GM19463 (cell line): ENCODE measurements at regions not wholly inside any gene's neighbourhood (a gene's known extent, or its start where the extent isn't known, plus 50 kb on each side); places are given as distances from the start of the nearest gene placed in this dataset.

Experiments
- ATAC-seq: cut with Tn5 transposase; IDR thresholded peaks from one replicate; pipeline ENCODE4 v1.9.1; 2021; ENCODE audit warnings: mild to moderate bottlenecking, moderate library complexity; ENCODE audit not compliant: unreplicated experiment

DNA sequence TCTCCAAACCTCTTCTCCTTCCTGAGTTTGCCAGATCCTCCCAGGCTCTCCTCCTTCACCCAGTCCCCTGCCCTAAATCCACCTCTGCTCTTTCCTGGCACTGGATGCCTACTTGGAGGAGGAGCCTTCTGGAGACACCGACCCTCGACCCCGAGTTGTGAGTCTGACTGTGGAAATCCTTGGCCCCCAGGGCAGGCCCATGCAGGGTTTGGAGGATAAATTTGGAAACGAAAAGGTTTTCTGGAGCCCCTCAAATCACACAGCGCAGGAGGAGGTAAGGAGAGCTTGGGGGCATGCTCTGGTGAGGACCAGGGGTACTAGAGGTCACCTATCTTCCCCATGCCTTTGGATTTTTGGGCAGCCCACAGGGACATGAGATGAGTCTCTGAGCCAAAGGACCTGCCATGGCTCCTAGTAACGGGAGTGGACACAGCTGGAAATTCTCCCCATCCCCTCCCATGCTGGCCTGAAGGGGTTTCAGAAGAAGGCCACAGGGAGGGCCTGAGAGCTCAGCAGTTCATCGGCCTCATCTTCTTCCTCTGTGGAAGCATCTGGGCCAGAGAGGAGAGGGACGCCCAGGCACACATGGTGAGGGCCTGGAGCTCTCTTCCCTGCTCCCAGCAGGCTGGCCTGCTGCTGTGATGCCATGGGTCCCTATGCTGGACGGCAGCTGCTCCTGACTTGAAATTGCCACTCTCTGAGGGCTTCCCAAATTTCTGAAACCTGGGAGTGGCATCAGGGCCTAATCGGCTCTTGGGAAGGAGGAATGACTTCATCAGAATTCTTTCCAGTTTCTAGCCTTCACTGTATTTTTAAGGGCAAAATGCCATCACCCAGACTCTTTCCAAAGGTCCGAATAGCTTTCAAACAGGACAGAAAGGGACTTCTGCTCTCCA, 68.6 kb upstream of the ITGA11 start:
- ATAC-seq: no peak

GRCh38 chr15:68501259-68501591, 69.3 kb upstream of the ITGA11 start:
- no peak for ATAC-seq

DNA sequence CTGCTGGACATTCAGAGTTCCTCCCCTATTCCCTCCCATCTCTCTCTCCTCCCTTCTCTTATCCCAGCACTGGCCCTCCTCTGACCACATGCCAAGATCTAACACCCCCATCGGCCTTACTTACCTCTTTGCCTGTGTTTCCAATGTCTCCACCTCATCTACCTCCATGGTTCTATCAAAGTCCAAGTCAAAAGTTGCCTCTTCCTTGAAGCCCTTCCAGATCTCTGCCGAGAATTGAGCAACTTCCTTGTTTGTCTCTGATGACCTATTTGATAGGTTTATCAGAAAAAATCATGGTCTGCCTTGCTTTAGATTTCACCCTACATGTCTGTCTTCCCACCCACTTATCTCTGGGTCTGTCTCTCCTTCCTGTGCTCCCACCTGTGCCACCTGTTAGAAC, 69.7 kb upstream of the ITGA11 start:
- ATAC-seq: no peak

- no peak for ATAC-seq
Measured at GRCh38 chr15:68502398-68502901, 70.5 kb upstream of the ITGA11 start.

DNA sequence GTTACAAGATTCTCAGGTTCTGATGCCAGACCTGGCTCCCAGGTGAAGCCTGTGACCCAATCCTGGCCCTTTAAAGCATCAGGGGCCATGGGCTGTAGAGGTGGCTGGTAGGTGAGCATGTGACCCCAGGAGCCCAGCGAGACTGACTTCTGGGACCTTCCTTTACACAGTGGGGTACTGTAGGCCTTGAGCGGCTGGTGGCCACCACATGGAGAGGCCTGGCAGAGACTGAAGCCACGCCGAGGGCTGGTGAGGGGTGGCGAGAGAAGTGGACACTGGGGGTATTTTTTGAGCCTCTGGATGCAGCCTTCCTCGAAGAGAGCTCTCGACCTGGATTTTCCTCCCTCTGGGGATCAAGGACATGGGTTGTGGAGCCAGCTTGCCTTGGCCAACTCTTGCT, 71.2 kb upstream of the ITGA11 start:
- no peak for ATAC-seq

GRCh38 chr15:68503791-68504680, 72.1 kb upstream of the ITGA11 start:
- ATAC-seq: no peak

DNA sequence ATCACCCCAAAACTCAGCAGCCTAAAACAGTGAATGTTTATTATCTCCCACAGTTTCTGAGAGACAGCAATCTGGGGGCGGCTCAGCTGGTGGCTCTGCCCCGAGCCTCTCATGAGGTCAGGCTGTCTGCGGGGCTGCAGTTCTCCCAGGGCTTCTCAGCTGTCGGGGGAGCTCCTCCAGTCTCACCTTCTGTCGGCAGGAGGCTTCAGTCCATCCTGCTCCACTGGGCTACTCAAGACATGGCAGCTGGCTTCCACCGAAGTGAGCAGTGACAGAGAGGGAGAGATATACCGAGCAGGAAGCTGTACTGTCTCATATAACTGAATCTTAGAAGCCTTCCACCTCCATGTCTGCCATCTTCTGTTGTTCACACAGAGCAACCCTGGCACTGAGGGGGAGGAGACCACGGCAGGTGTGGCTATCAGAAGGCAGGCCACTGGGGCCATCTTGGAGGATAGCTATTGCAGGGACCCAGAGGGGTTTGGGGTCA, 72.8 kb upstream of the ITGA11 start:
- no peak for ATAC-seq

DNA sequence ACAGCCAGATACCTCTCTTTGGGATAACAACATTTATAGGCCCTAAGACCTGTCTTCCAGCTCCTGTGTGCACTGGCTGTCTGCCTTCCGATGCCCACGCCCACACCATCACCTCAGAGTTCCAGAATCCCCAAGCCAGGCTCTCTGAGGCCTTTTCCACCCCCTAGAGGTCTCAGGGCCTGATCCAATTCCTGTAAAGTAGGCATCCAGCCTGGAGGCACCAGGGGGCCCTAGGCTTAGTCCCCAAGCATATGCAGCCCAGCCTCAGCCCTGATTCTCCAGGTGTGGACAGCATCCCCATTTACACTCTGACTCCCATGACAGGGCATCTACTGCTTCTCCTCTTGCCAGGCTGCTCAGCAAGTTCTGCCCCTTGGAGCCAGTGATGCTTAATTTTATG, 72.7 kb upstream of the CORO2B start:
- no peak for ATAC-seq

GRCh38 chr15:68507447-68507846, 71.3 kb upstream of the CORO2B start:
- no peak for ATAC-seq

GRCh38 chr15:68508485-68509189, 70.2 kb upstream of the CORO2B start:
- no peak for ATAC-seq

DNA sequence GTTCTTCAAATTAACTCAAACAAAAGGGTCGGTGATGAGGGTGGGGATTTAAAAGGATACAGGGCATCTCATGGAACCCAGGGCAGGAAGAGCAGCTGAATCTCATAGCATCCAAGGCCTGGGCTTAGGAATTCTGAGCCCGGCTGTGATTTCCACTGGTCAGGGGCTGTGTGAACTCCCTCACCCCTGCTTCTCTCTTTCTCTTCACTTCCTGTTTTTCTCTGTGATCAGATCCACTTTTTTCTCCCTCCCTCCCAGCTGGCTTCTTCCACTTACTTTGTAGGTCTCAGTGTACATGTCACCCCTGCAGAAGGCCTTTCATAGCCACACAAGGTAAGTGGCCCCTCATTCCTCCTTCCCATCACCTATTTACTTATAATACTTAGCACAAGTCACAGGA, 68.2 kb upstream of the CORO2B start:
- ATAC-seq: no peak

- ATAC-seq: no peak
Measured at GRCh38 chr15:68511073-68511991, 67.5 kb upstream of the CORO2B start.

- no peak for ATAC-seq
Measured at GRCh38 chr15:68512052-68512451, 66.7 kb upstream of the CORO2B start.

DNA sequence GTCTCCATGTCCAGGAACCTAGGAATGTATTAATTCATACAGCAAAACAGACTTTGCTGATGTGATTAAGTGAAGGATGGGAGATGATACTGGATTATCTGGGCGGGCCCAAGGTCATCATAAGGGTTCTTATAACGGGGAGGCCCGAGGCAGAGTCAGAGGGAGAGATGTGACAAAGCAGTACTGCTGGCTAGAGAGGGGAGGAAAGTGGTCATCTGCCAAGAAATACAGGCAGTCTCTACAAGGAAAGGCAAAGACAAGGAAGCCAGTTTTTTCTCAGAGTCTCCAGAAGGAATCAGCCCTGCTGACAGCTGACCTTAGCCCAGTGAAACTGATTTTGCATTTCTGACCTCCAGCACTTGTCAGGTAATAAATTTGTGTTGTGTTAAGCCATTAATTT, 66.2 kb upstream of the CORO2B start:
- ATAC-seq: no peak

DNA sequence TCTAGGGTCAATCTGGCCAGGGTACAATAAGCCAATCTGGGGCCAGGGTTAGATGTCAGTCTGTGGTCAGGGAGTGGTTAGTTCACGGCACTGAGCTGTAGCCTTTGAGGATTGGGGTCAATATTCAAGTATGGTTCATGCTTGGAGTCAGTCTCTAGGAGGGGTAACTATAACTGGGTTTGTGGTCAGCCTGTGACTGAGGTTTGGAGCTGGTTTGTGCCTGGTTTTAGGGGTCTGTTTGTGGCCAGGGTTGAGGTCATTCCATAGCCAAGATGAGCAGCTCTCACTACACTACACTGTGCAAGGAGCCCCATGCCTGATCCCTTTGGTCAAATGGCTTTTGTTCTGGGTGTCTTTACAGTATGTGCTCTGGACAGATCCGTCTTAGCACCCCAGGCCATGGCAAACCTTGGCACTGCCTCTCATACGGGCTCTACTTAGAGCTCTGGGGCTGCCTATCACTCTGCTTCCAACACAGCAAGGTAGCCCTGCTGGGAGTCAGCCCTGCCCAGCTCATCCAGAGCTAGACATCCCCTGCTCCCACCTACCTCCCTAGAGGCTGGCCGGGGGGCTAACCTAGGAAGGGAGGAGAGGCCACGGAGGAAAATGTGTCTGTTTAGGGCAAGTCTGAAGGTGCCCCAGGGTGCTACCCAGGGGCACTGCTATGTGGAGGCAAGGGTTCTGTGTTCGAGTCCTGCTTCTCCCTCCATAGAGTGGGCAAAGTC, 63.3 kb upstream of the CORO2B start:
- no peak for ATAC-seq

- ATAC-seq: no peak
Measured at GRCh38 chr15:68517285-68517761, 61.5 kb upstream of the CORO2B start.

DNA sequence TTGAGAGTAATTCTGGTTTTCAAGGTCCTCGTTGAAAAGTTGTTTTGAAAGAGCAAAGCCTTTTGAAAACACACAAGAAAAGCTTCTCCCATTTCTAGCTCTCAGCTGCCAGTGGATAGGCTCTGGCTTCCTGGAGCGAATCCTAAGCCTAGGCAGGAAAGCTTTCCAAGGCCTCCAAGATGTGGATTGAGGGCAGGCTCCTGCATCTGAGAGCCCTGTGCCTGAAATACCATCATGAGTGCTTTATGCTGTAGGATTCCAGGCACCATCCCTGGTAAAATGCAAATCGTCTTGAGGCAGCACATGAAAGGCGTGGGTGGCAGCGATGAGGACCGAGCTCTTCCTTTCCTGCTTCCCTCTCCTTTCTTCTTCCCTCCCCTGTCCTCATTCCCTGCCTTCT, 60.7 kb upstream of the CORO2B start:
- no peak for ATAC-seq

- ATAC-seq: no peak
Measured at GRCh38 chr15:68518785-68519430, 59.9 kb upstream of the CORO2B start.
